Neutrophil (primary cell): ENCODE measurements at regions not wholly inside any gene's neighbourhood (a gene's known extent, or its start where the extent isn't known, plus 50 kb on each side); places are given as distances from the start of the nearest gene placed in this dataset.

Experiments
- H3K27ac ChIP-seq: fragments of 200-600 bp; sonication (generic); 2 replicates; pipeline ENCODE4 v1.5.1; 2016; ENCODE audit warnings: mild to moderate bottlenecking, moderate library complexity
- H3K27me3 ChIP-seq: fragments of 200-600 bp; sonication (generic); 2 replicates; pipeline ENCODE4 v1.6.0; 2016; ENCODE audit warnings: mild to moderate bottlenecking
- H3K36me3 ChIP-seq: fragments of 200-600 bp; sonication (generic); 2 replicates; pipeline ENCODE4 v1.5.1; 2017
- H3K4me1 ChIP-seq, 2 experiments: fragments of 200-600 bp in 1 of 2; sonication (generic) in 1 of 2; 1 replicate in 1 of 2; 2 replicates in 1 of 2; pipeline versions ENCODE4 v1.5.1 to v1.6.1; 2013 to 2016; ENCODE audit warnings: low read depth in 1 of 2, low read length in 1 of 2, mild to moderate bottlenecking in 1 of 2, moderate library complexity in 1 of 2; ENCODE audit not compliant: control insufficient read depth in 1 of 2, insufficient read depth in 1 of 2
- H3K4me3 ChIP-seq, 2 experiments: fragments of 200-600 bp in 1 of 2; sonication (generic) in 1 of 2; 1 replicate in 1 of 2; 2 replicates in 1 of 2; pipeline ENCODE4 v1.5.1; 2013 to 2016; ENCODE audit warnings: low read depth in 1 of 2, low read length in 1 of 2, mild to moderate bottlenecking in 1 of 2, moderate library complexity in 1 of 2
- H3K9me3 ChIP-seq: fragments of 200-600 bp; sonication (generic); 2 replicates; pipeline ENCODE4 v1.5.1; 2016
- TF ChIP-seq, protein P1 (sequence below): fragments of 200-600 bp; sonication (generic); IDR thresholded peaks from 2 replicates; pipeline ENCODE4 v1.5.1; 2016; ENCODE audit warnings: antibody characterized with exemption

DNA sequence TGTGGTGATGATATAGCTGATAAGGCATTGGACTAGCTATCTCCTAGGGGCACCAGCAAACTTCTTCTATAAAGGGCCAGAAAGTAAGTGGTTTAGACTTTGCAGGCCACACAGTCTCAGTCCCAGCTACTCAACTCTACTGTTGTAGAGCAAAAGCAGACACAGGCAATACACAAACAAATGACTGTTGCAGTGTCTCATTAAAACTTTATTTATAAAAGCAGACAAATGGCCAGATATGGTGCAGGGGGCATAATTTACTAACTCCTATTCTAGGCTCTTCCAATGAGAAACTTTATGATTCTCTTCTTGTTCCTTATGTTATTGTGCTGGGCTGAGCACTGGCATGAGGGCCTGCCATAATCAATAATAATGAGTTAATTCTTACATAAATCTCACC lies 176.8 kb upstream of the POU3F1 start:
- Histone ChIP-seq H3K4me1 (no peaks in the 10 kb centered on the region), H3K4me3 (no peak overlapping the region), H3K27ac (no peak overlapping the region), H3K27me3 (peaks cover 45% of the 10 kb centered on the region), H3K36me3 (no peaks in the 10 kb centered on the region), H3K9me3 (no peaks in the 10 kb centered on the region)
- TF ChIP-seq, protein P1, sequence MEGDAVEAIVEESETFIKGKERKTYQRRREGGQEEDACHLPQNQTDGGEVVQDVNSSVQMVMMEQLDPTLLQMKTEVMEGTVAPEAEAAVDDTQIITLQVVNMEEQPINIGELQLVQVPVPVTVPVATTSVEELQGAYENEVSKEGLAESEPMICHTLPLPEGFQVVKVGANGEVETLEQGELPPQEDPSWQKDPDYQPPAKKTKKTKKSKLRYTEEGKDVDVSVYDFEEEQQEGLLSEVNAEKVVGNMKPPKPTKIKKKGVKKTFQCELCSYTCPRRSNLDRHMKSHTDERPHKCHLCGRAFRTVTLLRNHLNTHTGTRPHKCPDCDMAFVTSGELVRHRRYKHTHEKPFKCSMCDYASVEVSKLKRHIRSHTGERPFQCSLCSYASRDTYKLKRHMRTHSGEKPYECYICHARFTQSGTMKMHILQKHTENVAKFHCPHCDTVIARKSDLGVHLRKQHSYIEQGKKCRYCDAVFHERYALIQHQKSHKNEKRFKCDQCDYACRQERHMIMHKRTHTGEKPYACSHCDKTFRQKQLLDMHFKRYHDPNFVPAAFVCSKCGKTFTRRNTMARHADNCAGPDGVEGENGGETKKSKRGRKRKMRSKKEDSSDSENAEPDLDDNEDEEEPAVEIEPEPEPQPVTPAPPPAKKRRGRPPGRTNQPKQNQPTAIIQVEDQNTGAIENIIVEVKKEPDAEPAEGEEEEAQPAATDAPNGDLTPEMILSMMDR: no peak

DNA sequence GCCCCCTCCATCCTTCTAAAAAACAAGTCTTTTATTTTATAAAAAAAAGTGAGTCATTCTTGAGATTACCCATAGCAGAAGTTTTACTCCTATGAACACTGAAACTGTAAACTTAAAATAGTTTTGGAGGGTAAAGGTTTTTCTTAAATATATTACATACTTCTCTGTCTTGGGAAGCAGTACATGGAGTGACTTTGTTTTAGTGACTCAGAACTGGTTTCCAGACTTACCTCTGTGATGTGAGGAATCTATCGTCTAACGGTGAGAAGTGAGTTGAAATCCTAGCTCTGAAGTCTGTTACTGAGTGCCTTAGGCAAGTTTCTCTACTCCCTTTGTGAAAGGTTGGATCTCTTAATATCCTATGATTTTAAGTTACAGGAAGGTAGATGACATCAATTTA lies 176.3 kb upstream of the POU3F1 start:
- H3K27ac ChIP-seq: no peak overlapping the region
- TF ChIP-seq, protein P1: no peak
- H3K4me3 ChIP-seq: no peak overlapping the region
- H3K27me3 ChIP-seq: peaks cover 44% of the 10 kb centered on the region
- no peaks in the 10 kb centered on the region for H3K9me3 ChIP-seq
- no peaks in the 10 kb centered on the region for H3K36me3 ChIP-seq
- H3K4me1 ChIP-seq: no peaks in the 10 kb centered on the region

DNA sequence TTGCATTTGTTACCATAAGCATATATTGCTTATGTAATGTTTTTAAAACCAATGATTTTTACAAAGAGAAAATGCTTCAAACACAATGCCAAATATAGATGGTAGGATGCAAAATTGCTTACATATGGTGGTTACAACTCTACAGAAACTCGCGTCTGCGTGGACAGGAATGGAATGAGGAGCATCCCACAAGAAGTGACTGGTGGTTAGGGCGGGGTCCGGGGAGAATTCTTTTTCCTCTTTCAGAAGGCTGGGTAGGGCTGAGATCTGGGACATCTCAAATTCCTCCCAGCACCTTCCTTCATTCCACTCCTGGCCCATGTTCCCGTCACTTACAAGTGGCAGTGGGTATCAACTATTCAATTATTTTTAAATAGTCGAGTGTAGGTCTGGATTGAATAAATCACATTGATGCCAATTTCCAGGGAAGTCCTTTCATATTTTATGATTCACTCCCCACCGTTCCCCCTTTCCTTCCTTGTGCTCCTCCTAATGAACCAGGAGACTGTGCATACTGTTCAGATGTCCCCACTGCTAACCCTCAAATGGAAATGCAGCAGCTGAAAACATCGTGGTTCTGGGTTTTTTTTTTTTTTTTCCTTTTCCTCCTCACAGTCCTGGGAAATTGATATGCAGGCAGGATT lies 174.5 kb upstream of the POU3F1 start:
- no peaks in the 10 kb centered on the region for H3K9me3 ChIP-seq
- TF ChIP-seq, protein P1: no peak
- no peaks in the 10 kb centered on the region for H3K4me1 ChIP-seq
- H3K27ac ChIP-seq: no peak overlapping the region
- no peak overlapping the region for H3K4me3 ChIP-seq
- H3K27me3 ChIP-seq: peaks cover 60% of the 10 kb centered on the region
- H3K36me3 ChIP-seq: no peaks in the 10 kb centered on the region

DNA sequence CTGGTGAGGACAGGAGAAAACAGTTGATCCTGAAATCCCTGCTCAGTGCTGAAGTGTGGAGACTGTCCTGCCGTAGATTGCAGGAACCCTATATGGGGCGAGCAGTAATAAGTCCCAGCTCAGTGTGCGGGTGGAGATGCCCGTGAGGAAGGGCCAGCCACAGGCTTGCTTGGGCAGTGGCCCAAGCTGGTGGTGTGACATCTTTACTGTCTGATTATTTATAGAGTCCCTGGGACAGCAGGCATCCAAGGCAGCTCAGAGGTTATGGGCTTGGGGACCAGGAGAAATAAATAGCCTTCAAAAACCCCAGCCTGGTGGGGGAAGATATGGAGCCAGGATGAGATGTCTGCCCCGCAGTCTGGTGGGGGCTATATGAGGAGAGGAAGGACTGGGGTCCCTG lies 170.7 kb upstream of the POU3F1 start:
- H3K4me1 ChIP-seq: no peaks in the 10 kb centered on the region
- H3K36me3 ChIP-seq: no peaks in the 10 kb centered on the region
- no peak overlapping the region for H3K4me3 ChIP-seq
- TF ChIP-seq, protein P1: no peak
- no peak overlapping the region for H3K27ac ChIP-seq
- H3K9me3 ChIP-seq: no peaks in the 10 kb centered on the region
- peaks cover 90% of the 10 kb centered on the region for H3K27me3 ChIP-seq

DNA sequence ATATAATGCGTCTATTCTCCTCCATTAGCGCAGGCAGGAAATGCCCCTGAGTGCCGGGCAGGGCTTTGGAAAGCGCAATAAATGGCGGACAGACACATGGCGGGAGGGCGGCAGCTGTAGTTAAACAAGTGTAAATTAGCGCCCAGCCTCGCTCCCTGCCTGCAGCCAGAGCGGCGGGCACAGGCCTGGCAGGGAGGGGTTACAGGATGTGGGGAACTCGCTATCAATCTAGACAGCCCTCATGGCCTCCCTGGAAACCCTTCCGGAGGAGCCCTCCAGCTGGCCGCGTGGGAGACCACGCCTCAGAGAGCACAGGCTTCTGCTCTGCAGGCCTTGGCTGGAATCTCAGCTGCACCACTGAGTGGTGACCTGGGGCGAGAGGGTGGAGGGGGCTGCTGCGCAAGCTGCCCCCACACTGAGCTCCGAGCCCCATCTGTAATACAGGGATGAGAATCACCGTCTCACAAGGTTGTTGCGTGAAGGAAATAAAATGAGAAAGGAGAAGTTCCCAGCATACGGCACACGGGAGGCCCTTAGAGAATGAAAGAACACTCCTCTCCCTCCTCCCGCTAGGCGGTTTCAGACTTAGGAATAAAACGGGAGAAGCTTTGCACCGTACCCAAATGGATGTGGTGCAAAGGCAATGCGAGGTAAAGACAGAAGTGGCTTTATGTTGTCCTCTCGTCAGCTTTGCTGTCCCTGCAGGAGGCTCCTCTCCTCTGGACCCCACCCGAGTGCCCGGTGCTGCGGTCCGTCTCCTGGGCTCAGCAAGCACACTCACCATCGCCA lies 167.2 kb upstream of the POU3F1 start:
- TF ChIP-seq, protein P1: no peak
- Histone ChIP-seq H3K36me3 (no peaks in the 10 kb centered on the region), H3K4me1 (no peaks in the 10 kb centered on the region), H3K27me3 (peaks cover 67% of the 10 kb centered on the region), H3K4me3 (no peak overlapping the region), H3K27ac (no peak overlapping the region), H3K9me3 (no peaks in the 10 kb centered on the region)
